ENCODE measurements at regions not wholly inside any gene's neighbourhood (a gene's known extent, or its start where the extent isn't known, plus 50 kb on each side); places are given as distances from the start of the nearest gene placed in this dataset.

DNA sequence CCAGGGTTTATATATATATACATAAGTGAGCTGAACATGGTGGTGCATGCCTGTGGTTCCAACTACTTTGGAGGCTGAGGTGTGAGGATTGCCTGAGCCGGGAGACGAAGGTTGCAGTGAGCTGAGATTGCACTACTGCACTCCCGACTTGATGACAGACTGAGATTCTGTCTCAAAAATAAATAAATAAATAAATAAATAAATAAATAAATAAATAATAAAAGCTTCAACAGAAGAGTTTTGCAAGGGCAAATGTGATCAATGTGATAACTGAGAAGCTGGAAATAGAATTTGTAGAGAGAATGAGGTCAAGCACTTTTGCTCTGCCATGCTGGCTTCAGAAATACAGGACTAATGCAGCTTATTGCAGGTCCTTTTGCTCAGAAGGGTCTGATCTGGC is 855.8 kb upstream of the PRMT6 start:
- Mint-ChIP-seq H3K27ac (no peak overlapping the region), H3K4me1 (no peaks in the 10 kb centered on the region)

DNA sequence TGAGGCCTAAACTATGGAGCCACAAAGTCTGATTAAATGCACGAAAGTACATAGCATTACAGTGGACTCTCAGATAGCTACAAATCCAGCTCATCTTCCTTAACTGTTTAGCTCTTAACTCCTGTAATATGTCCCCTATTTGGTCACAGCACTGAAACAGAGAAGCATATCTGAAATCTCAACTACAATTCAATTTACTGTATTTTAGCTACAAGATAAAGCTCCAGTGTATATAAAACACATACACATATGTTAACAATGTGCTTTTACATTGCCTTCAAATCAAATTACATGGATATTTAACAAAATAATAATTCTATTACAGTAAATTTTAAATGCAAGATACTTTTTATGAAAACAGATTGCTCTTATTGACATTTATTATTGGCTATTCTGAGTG is 849.3 kb upstream of the PRMT6 start:
- Mint-ChIP-seq H3K27me3 (no peaks in the 10 kb centered on the region), H3K27ac (no peak overlapping the region), H3K36me3 (ENCODE audit: low read depth) (no peaks in the 10 kb centered on the region), H3K4me3 (no peak overlapping the region), H3K9me3 (peaks cover 8% of the 10 kb centered on the region), H3K4me1 (no peaks in the 10 kb centered on the region)
- ATAC-seq (replicated peaks) = no peak

More for the DNA sequence above, 855.8 kb upstream of the PRMT6 start:
- H3K4me3 Mint-ChIP-seq = no peak overlapping the region
- no peak for ATAC-seq (replicated peaks)
- H3K27me3 Mint-ChIP-seq = no peaks in the 10 kb centered on the region
- no peaks in the 10 kb centered on the region for H3K36me3 Mint-ChIP-seq (ENCODE audit: low read depth)
- H3K9me3 Mint-ChIP-seq = peaks cover 21% of the 10 kb centered on the region

GRCh38 chr1:106217765-106218164 is 838.7 kb upstream of the PRMT6 start:
- Mint-ChIP-seq H3K4me1 (no peaks in the 10 kb centered on the region), H3K27me3 (no peaks in the 10 kb centered on the region), H3K4me3 (no peak overlapping the region), H3K27ac (no peak overlapping the region), H3K9me3 (peaks cover 12% of the 10 kb centered on the region), H3K36me3 (ENCODE audit: low read depth) (no peaks in the 10 kb centered on the region)
- no peak for ATAC-seq (replicated peaks)

DNA sequence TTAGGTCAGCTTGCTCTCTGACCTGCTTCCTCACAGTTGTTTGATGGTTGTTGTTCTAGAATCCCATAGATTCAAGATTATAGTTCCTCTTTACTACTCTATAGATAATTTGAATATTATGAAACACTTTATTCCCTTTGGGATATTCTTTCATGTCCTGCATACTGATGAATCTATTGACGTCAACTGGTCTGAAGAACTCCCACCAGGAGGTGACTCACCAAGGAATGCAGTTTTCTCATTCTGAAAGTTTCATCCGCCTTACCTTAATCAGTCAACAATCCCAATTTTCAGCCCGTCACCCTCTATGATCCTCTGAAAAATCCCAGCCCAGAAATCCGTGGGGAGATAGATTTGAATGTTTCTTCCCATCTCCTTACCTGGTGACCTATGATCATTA is 834.1 kb upstream of the PRMT6 start:
- ATAC-seq (replicated peaks) = no peak
- Mint-ChIP-seq H3K4me1 (no peaks in the 10 kb centered on the region), H3K9me3 (peaks cover 8% of the 10 kb centered on the region), H3K27ac (no peak overlapping the region), H3K36me3 (ENCODE audit: low read depth) (no peaks in the 10 kb centered on the region), H3K27me3 (no peaks in the 10 kb centered on the region), H3K4me3 (no peak overlapping the region)

DNA sequence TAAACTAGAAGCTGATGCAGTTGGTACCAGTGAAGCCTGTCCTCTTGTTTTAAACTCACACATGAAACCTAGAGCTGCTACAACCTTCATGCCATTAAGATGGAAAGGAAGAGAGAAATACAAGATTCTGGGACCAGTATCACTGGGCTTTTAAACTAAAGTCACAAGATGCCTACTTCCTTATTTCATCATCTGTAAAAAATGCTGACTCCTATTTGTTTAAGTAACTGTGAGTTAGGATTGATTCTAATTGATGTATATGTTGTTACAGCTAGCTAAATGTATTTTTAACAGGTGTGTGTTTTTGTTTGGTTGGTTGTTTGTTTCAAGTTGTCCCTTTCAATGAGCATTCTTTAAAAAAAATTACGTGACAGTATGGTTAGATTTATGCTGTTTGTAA is 833.3 kb upstream of the PRMT6 start:
- ATAC-seq (replicated peaks) = no peak
- Mint-ChIP-seq H3K36me3 (ENCODE audit: low read depth) (no peaks in the 10 kb centered on the region), H3K27me3 (no peaks in the 10 kb centered on the region), H3K4me3 (no peak overlapping the region), H3K9me3 (peaks cover 8% of the 10 kb centered on the region), H3K4me1 (no peaks in the 10 kb centered on the region), H3K27ac (no peak overlapping the region)

DNA sequence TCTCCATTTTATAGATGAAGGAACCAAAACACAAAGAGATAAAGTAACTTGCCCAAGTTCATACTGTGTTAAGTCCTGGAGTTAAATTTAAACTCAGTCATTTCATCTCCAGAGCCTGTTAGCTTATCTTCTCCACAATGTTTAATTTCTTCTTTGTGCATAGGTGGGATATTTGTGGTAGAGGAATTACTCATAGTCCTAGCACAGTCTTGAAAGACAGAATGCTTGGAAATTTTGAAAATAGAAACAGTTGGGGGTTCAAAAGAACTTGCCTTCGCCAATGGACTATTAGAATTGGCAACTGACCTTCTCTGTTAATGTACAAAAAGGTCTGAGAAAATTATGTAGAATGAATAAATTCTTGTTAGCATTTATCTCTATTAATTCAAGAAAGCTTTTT is 832.0 kb upstream of the PRMT6 start:
- peaks cover 13% of the 10 kb centered on the region for H3K9me3 Mint-ChIP-seq
- no peaks in the 10 kb centered on the region for H3K4me1 Mint-ChIP-seq
- no peak for ATAC-seq (replicated peaks)
- no peak overlapping the region for H3K27ac Mint-ChIP-seq
- H3K27me3 Mint-ChIP-seq = no peaks in the 10 kb centered on the region
- no peaks in the 10 kb centered on the region for H3K36me3 Mint-ChIP-seq (ENCODE audit: low read depth)
- no peak overlapping the region for H3K4me3 Mint-ChIP-seq

GRCh38 chr1:106225403-106225802 is 831.1 kb upstream of the PRMT6 start:
- ATAC-seq (replicated peaks) = no peak
- H3K27ac Mint-ChIP-seq = no peak overlapping the region
- H3K4me1 Mint-ChIP-seq = no peaks in the 10 kb centered on the region

GRCh38 chr1:106226550-106226949 is 829.9 kb upstream of the PRMT6 start:
- ATAC-seq (replicated peaks) = no peak
- no peaks in the 10 kb centered on the region for H3K4me1 Mint-ChIP-seq
- peaks cover 18% of the 10 kb centered on the region for H3K9me3 Mint-ChIP-seq
- H3K36me3 Mint-ChIP-seq (ENCODE audit: low read depth) = no peaks in the 10 kb centered on the region
- no peak overlapping the region for H3K27ac Mint-ChIP-seq
- H3K4me3 Mint-ChIP-seq = no peak overlapping the region
- no peaks in the 10 kb centered on the region for H3K27me3 Mint-ChIP-seq

More at GRCh38 chr1:106225403-106225802, 831.1 kb upstream of the PRMT6 start:
- Mint-ChIP-seq H3K36me3 (ENCODE audit: low read depth) (no peaks in the 10 kb centered on the region), H3K27me3 (no peaks in the 10 kb centered on the region), H3K9me3 (peaks cover 19% of the 10 kb centered on the region), H3K4me3 (no peak overlapping the region)

DNA sequence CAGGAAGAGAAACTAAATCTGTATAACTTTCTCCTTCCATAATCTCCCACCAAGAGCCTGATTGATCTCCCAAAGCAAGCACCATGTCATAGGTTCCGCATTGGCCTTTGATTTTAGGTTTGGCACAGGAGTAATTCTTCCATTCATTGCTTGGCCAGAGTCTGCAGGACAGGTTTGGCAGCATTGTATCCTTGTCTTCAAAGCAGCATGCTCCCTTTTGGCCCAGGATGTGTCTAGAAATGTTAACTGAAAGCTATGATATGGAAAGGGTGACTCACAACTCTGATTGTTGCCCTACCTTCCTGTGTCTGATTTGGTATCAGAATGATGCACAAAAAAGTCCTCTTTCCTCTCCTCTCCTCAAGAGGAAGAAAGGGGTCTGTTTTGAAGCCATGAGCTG is 824.3 kb upstream of the PRMT6 start:
- H3K9me3 Mint-ChIP-seq = peaks cover 22% of the 10 kb centered on the region
- no peaks in the 10 kb centered on the region for H3K36me3 Mint-ChIP-seq (ENCODE audit: low read depth)
- no peak overlapping the region for H3K4me3 Mint-ChIP-seq
- no peak for ATAC-seq (replicated peaks)
- no peak overlapping the region for H3K27ac Mint-ChIP-seq
- no peaks in the 10 kb centered on the region for H3K4me1 Mint-ChIP-seq
- no peaks in the 10 kb centered on the region for H3K27me3 Mint-ChIP-seq

DNA sequence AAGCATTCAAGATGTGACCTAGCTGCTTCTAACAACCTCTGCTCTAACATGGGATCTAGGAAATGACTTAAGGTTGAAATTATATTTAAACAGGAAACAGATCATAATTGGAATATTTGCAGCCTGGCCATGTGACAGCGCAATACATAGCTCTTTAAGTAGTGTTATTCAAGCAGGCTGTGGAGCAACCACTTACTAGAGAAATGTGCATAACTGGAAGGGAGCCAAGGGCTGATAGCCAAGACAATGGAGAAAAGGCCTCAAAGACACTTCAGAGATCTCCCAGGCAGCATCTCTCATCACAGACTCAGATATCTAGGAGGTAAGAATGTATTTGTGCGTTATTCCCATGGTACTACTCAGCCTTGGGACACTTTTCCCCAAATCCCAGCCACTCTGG is 823.0 kb upstream of the PRMT6 start:
- H3K9me3 Mint-ChIP-seq = peaks cover 23% of the 10 kb centered on the region
- H3K36me3 Mint-ChIP-seq (ENCODE audit: low read depth) = no peaks in the 10 kb centered on the region
- H3K4me1 Mint-ChIP-seq = no peaks in the 10 kb centered on the region
- H3K27me3 Mint-ChIP-seq = no peaks in the 10 kb centered on the region
- H3K4me3 Mint-ChIP-seq = no peak overlapping the region
- H3K27ac Mint-ChIP-seq = no peak overlapping the region
- ATAC-seq (replicated peaks) = no peak

DNA sequence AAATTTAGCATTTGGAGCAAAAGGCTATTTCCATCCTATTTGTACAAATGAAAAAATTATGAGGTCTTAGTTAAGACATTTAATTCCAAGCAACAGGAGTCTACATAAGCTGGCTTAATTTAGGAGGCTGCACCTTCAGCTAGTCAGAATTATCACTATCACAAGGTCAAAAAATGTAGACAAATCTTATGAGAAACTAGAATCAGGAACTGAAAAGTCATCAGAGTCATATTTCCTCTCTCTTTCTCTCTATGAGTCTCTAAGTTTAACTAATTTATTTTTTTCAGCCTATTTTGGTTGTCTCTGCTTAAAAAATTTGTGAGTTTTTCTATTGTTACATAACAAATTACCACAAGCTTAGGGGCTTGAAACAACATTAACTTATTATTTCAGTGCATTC is 807.1 kb upstream of the PRMT6 start:
- Mint-ChIP-seq H3K27me3 (no peaks in the 10 kb centered on the region), H3K4me3 (no peak overlapping the region), H3K27ac (no peak overlapping the region), H3K9me3 (peaks cover 19% of the 10 kb centered on the region), H3K36me3 (ENCODE audit: low read depth) (no peaks in the 10 kb centered on the region), H3K4me1 (no peaks in the 10 kb centered on the region)
- no peak for ATAC-seq (replicated peaks)

DNA sequence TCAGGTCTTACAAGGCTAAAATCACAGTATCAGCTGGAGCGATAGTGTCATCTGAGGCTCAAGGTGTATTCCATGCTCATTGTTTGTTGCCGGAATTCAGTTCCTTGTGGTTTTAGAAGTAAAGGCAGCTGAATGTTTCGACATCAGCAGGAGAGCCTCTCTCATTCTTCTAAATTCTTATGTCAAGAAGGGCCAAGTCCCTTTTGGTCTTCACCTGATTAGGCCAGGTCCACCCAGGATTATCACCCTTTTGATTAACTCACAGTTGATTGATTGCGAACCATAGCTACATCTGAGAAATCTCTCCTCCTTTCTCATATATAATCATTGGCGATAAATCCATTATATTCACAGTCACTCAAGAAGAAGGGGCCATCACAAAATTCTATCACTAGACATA is 806.7 kb upstream of the PRMT6 start:
- Mint-ChIP-seq H3K36me3 (ENCODE audit: low read depth) (no peaks in the 10 kb centered on the region), H3K4me1 (no peaks in the 10 kb centered on the region), H3K4me3 (no peak overlapping the region), H3K27me3 (no peaks in the 10 kb centered on the region), H3K27ac (no peak overlapping the region), H3K9me3 (peaks cover 16% of the 10 kb centered on the region)
- no peak for ATAC-seq (replicated peaks)

DNA sequence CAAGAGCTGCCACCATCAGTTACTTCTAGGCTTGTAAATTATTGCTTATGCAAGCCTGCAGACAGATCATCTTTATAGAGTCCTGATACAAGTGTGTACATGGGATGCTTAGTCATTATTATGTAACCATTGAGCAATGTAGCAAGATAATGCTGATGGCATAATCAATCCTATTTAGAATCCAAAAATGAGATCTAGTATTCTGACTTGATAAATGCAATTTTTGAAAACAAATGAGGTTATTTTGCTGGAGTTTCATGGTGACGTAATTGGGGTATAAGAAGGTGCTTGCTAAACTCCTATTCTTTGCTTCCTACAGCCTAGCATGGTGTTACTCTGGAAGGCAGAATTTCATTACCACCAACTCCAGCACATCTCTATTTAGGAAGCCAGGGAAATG is 801.7 kb upstream of the PRMT6 start:
- H3K36me3 Mint-ChIP-seq (ENCODE audit: low read depth) = no peaks in the 10 kb centered on the region
- no peaks in the 10 kb centered on the region for H3K27me3 Mint-ChIP-seq
- peaks cover 14% of the 10 kb centered on the region for H3K9me3 Mint-ChIP-seq
- H3K4me3 Mint-ChIP-seq = no peak overlapping the region
- H3K27ac Mint-ChIP-seq = no peak overlapping the region
- no peaks in the 10 kb centered on the region for H3K4me1 Mint-ChIP-seq
- ATAC-seq (replicated peaks) = no peak

DNA sequence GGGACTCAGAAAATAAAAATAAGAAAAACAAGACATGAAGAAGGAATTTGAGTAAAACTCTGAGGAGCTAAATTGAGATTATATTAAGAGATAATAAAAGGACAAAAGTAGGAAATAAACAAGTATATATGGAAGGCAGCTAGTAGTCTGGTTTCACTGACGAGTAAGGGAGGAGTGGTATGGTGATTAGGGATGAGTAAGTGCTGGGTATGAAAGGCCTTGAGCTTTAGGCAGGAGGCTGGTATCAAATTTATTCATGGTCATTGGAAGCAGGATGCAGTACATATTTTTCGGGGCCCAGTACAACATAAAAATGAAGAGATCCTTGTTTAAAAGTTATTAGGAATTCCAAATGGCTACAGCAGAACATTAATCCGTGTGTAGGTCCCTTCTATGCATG is 789.7 kb upstream of the PRMT6 start:
- no peaks in the 10 kb centered on the region for H3K27me3 Mint-ChIP-seq
- H3K4me3 Mint-ChIP-seq = no peak overlapping the region
- peaks cover 38% of the 10 kb centered on the region for H3K9me3 Mint-ChIP-seq
- H3K36me3 Mint-ChIP-seq (ENCODE audit: low read depth) = no peaks in the 10 kb centered on the region
- H3K27ac Mint-ChIP-seq = no peak overlapping the region
- no peak for ATAC-seq (replicated peaks)
- no peaks in the 10 kb centered on the region for H3K4me1 Mint-ChIP-seq

DNA sequence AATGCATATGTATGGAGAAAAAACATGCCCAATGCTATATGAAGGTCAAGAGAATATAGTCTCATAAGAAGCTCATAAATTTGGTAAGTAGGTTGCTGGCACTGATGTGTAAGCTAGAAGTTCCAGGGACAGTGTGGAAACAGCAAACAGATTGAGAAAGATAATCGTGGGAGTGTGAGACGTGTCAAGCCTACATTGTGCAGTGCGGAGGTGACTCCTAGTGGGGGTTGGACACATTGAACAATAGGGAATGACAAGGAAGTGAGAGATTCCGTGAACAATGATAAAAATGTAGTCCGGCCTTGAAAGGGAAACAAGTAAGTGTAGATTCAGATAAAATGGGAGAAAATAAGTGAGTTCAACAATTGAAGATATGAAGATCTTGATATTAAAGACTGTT is 788.4 kb upstream of the PRMT6 start:
- H3K9me3 Mint-ChIP-seq = peaks cover 35% of the 10 kb centered on the region
- H3K4me3 Mint-ChIP-seq = no peak overlapping the region
- H3K36me3 Mint-ChIP-seq (ENCODE audit: low read depth) = no peaks in the 10 kb centered on the region
- ATAC-seq (replicated peaks) = no peak
- no peaks in the 10 kb centered on the region for H3K27me3 Mint-ChIP-seq
- no peak overlapping the region for H3K27ac Mint-ChIP-seq
- no peaks in the 10 kb centered on the region for H3K4me1 Mint-ChIP-seq

DNA sequence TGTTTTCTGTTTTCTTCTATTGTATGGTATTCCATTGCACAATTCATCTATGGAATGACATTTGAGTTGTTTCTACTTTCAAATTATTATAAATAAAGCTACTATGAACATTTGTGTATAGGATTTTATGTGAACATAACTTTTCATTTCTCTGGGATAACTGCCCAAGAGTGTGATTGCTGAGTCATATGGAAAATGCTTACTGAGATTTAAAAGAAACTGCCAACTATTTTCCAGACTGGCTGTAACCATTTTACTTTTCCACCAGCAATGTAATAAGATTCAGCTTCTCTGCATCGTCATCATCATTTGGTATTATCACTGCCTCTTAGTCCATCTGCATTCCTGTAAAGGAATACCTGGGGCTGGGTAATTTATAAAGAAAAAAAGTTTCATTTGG is 779.6 kb upstream of the PRMT6 start:
- Mint-ChIP-seq H3K27me3 (no peaks in the 10 kb centered on the region), H3K4me1 (no peaks in the 10 kb centered on the region), H3K4me3 (no peak overlapping the region), H3K9me3 (peaks cover 7% of the 10 kb centered on the region), H3K36me3 (ENCODE audit: low read depth) (no peaks in the 10 kb centered on the region), H3K27ac (no peak overlapping the region)
- no peak for ATAC-seq (replicated peaks)

All from activated T-helper 17 cell treated with anti-CD3 and anti-CD28 coated beads, Interleukin-2, amount 50 U/mL, for 72 hours (primary cell).